HAP-1 (cell line): ENCODE measurements at regions not wholly inside any gene's neighbourhood (a gene's known extent, or its start where the extent isn't known, plus 50 kb on each side); places are given as distances from the start of the nearest gene placed in this dataset.
"Not testable (repeated sequence)": the region's sequence is repeated elsewhere in the genome, so short reads cannot be mapped to it uniquely, and the experiment has no call there.

Experiments used
- DNase-seq, 2 experiments: peaks; one replicate each; pipeline ENCODE4 v3.0.0-alpha.2; 2016 to 2020; ENCODE audit warnings: low spot score in 2 of 2
- H3K27me3 ChIP-seq: fragments of 250-450 bp; sonication (Bioruptor Pico); 2 replicates; pipeline ENCODE4 v1.5.1; 2020; ENCODE audit warnings: low read depth, mild to moderate bottlenecking, moderate library complexity
- H3K36me3 ChIP-seq: fragments of 250-450 bp; sonication (Bioruptor Pico); replicated peaks from 2 replicates; pipeline ENCODE4 v1.5.1; 2020; ENCODE audit warnings: mild to moderate bottlenecking
- H3K4me1 ChIP-seq: fragments of 250-450 bp; sonication (Bioruptor Pico); 2 replicates; pipeline ENCODE4 v1.5.1; 2020; ENCODE audit warnings: mild to moderate bottlenecking
- H3K4me3 ChIP-seq: fragments of 250-450 bp; sonication (Bioruptor Pico); 2 replicates; pipeline ENCODE4 v1.5.1; 2020; ENCODE audit warnings: mild to moderate bottlenecking, moderate library complexity
- H3K9me3 ChIP-seq: fragments of 250-450 bp; sonication (Bioruptor Pico); 2 replicates; pipeline ENCODE4 v1.5.1; 2020; ENCODE audit warnings: mild to moderate bottlenecking, moderate library complexity
- in situ Hi-C: fragments of 300-500 bp; cut with MboI; formaldehyde crosslinking; loops from 3 replicates; pipeline ENCODE4 v1.14.3; 2020; ENCODE audit warnings: low sequenced_read_pairs, inconsistent platforms, mixed read lengths

- DNase-seq = no peak
- H3K4me1 ChIP-seq = no peaks in the 10 kb centered on the region
- no peak overlapping the region for H3K4me3 ChIP-seq
- in situ Hi-C loops = no loop called here
- no peaks in the 10 kb centered on the region for H3K9me3 ChIP-seq
- no peaks in the 10 kb centered on the region for H3K27me3 ChIP-seq
- no peaks in the 10 kb centered on the region for H3K36me3 ChIP-seq
These were observed 64.4 kb upstream of the TAMM41 start for GRCh38 chr3:11910971-11911531.

GRCh38 chr3:11911887-11912286, 65.2 kb upstream of the TAMM41 start:
- H3K9me3 ChIP-seq, H3K4me3 ChIP-seq, H3K27me3 ChIP-seq, H3K4me1 ChIP-seq, H3K36me3 ChIP-seq, in situ Hi-C loops, DNase-seq: not testable (repeated sequence)

GRCh38 chr3:11913316-11913715, 66.6 kb upstream of the TAMM41 start:
- Histone ChIP-seq H3K9me3 (no peaks in the 10 kb centered on the region), H3K4me1 (no peaks in the 10 kb centered on the region), H3K27me3 (no peaks in the 10 kb centered on the region), H3K36me3 (no peaks in the 10 kb centered on the region), H3K4me3 (no peak overlapping the region)
- no peak for DNase-seq
- in situ Hi-C loops = no loop called here

- in situ Hi-C loops = no loop called here
- no peaks in the 10 kb centered on the region for H3K27me3 ChIP-seq
- no peaks in the 10 kb centered on the region for H3K9me3 ChIP-seq
These were observed 67.4 kb upstream of the TAMM41 start for GRCh38 chr3:11914041-11914440.

GRCh38 chr3:11914651-11915050, 68.0 kb upstream of the TAMM41 start:
- no peak overlapping the region for H3K4me3 ChIP-seq

More at GRCh38 chr3:11914041-11914440, 67.4 kb upstream of the TAMM41 start:
- Histone ChIP-seq H3K4me1 (no peaks in the 10 kb centered on the region), H3K4me3 (no peak overlapping the region), H3K36me3 (no peaks in the 10 kb centered on the region)
- no peak for DNase-seq

GRCh38 chr3:11915621-11916424, 69.1 kb upstream of the TAMM41 start:
- in situ Hi-C loops = no loop called here

More at GRCh38 chr3:11914651-11915050, 68.0 kb upstream of the TAMM41 start:
- Histone ChIP-seq H3K27me3 (no peaks in the 10 kb centered on the region), H3K4me1 (no peaks in the 10 kb centered on the region), H3K36me3 (no peaks in the 10 kb centered on the region), H3K9me3 (no peaks in the 10 kb centered on the region)
- in situ Hi-C loops = no loop called here
- DNase-seq = no peak

GRCh38 chr3:11916425-11916762, 69.7 kb upstream of the TAMM41 start:
- H3K4me3 ChIP-seq, H3K27me3 ChIP-seq, H3K9me3 ChIP-seq, H3K36me3 ChIP-seq, H3K4me1 ChIP-seq, in situ Hi-C loops, DNase-seq: not testable (repeated sequence)

More at GRCh38 chr3:11915621-11916424, 69.1 kb upstream of the TAMM41 start:
- no peak overlapping the region for H3K4me3 ChIP-seq
- no peaks in the 10 kb centered on the region for H3K9me3 ChIP-seq
- H3K4me1 ChIP-seq = no peaks in the 10 kb centered on the region
- DNase-seq = no peak
- H3K27me3 ChIP-seq = no peaks in the 10 kb centered on the region
- no peaks in the 10 kb centered on the region for H3K36me3 ChIP-seq

- in situ Hi-C loops = no loop called here
- Histone ChIP-seq H3K27me3 (no peaks in the 10 kb centered on the region), H3K36me3 (no peaks in the 10 kb centered on the region), H3K9me3 (no peaks in the 10 kb centered on the region), H3K4me3 (no peak overlapping the region), H3K4me1 (no peaks in the 10 kb centered on the region)
- DNase-seq = no peak
These were observed 70.4 kb upstream of the TAMM41 start for GRCh38 chr3:11917051-11917450.

- in situ Hi-C loops = no loop called here
- H3K4me3 ChIP-seq = no peak overlapping the region
- H3K36me3 ChIP-seq = no peaks in the 10 kb centered on the region
- no peaks in the 10 kb centered on the region for H3K27me3 ChIP-seq
- H3K9me3 ChIP-seq = no peaks in the 10 kb centered on the region; the same call in 1 of the 2 replicates
- H3K4me1 ChIP-seq = peaks cover 5% of the 10 kb centered on the region
- no peak for DNase-seq
These were observed 72.7 kb upstream of the TAMM41 start for GRCh38 chr3:11919390-11919789.

- peaks cover 7% of the 10 kb centered on the region for H3K4me1 ChIP-seq
- peak; percentile 51 to 54 for DNase-seq
- in situ Hi-C loops = no loop called here
These were observed 77.8 kb upstream of the TAMM41 start for GRCh38 chr3:11924518-11924917.

GRCh38 chr3:11928381-11928780, 75.8 kb upstream of the SYN2 start:
- Histone ChIP-seq H3K9me3 (no peaks in the 10 kb centered on the region; the same call in 1 of the 2 replicates), H3K36me3 (no peaks in the 10 kb centered on the region), H3K27me3 (no peaks in the 10 kb centered on the region), H3K4me1 (peaks cover 7% of the 10 kb centered on the region), H3K4me3 (no peak overlapping the region)
- in situ Hi-C loops = no loop called here
- no peak for DNase-seq

More at GRCh38 chr3:11924518-11924917, 77.8 kb upstream of the TAMM41 start:
- H3K4me3 ChIP-seq = no peak overlapping the region
- no peaks in the 10 kb centered on the region; the same call in 1 of the 2 replicates for H3K9me3 ChIP-seq
- no peaks in the 10 kb centered on the region for H3K27me3 ChIP-seq
- H3K36me3 ChIP-seq = no peaks in the 10 kb centered on the region

GRCh38 chr3:11929531-11929930, 74.7 kb upstream of the SYN2 start:
- no peak for DNase-seq
- H3K36me3 ChIP-seq = no peaks in the 10 kb centered on the region
- in situ Hi-C loops = no loop called here
- no peaks in the 10 kb centered on the region for H3K27me3 ChIP-seq
- no peaks in the 10 kb centered on the region; the same call in 1 of the 2 replicates for H3K4me1 ChIP-seq
- no peak overlapping the region for H3K4me3 ChIP-seq
- no peaks in the 10 kb centered on the region for H3K9me3 ChIP-seq

- no peak for DNase-seq
- H3K36me3 ChIP-seq = no peaks in the 10 kb centered on the region
- no peaks in the 10 kb centered on the region for H3K9me3 ChIP-seq
- no peaks in the 10 kb centered on the region for H3K27me3 ChIP-seq
- H3K4me3 ChIP-seq = no peak overlapping the region
- no peaks in the 10 kb centered on the region for H3K4me1 ChIP-seq
- in situ Hi-C loops = no loop called here
These were observed 74.1 kb upstream of the SYN2 start for GRCh38 chr3:11930084-11930483.

- Histone ChIP-seq H3K36me3 (no peaks in the 10 kb centered on the region), H3K4me1 (no peaks in the 10 kb centered on the region), H3K27me3 (no peaks in the 10 kb centered on the region), H3K9me3 (no peaks in the 10 kb centered on the region), H3K4me3 (no peak overlapping the region)
- in situ Hi-C loops = no loop called here
- DNase-seq = no peak
These were observed 71.6 kb upstream of the SYN2 start for GRCh38 chr3:11932636-11933035.
